ENCODE measurements at regions not wholly inside any gene's neighbourhood (a gene's known extent, or its start where the extent isn't known, plus 50 kb on each side); places are given as distances from the start of the nearest gene placed in this dataset.
"Not testable (repeated sequence)": the region's sequence is repeated elsewhere in the genome, so short reads cannot be mapped to it uniquely, and the experiment has no call there.

DNA sequence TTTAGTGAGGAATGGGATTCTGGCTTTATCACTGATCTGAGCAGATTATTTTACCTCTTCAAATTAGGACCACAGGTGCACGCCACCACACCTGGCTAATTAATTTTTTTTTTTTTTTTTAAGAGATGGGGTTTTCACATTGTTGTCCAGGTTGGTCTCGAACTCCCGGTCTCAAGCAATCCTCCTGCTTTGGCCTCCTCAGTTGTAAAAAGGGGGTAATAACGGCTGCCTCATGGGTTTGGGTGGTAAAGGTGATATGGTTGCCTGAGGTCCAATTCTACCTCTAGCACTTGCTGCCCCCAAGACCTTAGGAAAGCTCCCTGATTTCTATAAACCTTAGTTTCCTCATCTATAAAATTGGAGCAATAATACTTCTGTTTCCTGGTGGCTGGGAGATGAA, 130.7 kb upstream of the HS3ST2 start:
- no peak for DNase-seq

DNA sequence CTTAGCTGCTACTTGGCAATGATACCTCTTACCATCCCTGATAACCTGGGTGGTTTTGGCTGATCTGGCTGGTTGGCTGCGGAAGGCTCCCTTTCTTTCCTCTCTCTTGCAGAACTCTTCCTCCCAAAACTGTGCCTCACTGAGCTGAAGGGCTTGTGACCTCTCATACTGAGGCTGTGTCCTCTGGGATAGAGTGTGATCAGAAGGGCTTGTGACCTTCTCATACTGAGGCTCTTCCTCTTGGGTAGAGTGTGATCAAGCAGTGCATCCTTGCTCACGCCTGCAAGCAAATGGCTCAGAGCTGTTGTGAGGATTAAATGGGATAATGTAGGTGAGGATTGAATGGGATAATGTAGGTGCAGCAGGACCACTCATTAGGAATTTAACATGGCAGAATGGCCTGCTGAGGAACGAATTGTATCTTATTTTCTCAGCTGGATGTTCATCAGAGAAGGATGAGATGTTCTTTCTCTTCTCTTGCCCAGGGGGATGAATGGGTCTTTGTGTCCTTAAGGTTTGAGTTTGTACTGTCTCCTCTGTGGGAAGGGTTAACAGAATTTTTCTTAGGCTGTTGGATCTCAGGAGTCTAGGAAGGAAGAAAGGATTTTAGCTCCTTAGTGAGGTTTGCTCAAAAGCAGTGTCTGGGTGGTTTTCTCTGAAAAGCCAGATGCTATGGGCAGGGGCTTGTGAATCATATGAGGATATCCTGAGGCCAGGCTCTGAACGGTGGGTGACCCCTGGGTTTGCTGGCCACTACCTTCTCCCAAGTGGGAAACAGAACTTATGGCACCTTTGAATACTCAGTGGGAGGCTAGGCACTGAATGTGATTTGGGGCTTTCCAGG, 130.0 kb upstream of the HS3ST2 start:
- no peak for DNase-seq

DNA sequence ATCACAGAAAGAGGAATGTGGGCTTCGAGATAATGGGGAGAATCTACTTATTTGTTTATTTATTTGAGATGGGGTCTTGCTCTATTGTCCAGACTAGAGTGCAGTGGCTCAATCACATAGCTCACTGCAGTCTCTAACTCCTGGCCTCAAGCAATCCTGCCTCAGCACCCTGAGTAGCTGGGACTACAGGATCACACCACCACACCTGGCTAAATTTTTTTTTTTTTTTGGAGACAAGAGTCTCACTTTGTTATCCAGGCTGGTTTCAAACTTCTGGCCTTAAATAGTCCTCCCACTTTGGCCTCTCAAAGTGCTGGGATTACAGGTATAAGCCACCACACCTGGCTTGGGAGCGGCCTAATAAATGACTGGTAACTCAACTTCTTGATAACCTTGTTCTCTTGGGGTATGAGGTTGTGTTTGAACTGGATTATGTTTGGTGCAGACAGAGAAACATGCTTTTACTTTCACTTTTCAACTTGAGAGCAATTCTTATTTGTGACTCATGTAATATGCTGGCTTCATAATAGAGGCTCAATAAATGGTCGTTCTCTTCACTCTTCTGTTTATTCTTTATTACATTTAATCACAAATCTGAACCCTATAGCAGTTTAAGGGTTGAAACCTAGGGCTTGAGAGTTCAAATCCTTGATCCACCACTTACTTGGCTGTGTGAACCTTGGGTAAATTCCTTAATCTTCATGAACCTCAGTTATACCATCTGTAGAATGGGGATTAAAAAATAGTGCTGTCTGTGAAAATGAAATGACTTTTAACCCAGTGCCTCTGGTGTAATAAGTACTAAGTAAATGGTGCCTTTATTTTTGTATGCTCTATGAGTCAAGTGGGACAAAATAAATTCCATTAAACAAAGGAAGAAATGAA, 129.1 kb upstream of the HS3ST2 start:
- DNase-seq = peak; percentile 34

DNA sequence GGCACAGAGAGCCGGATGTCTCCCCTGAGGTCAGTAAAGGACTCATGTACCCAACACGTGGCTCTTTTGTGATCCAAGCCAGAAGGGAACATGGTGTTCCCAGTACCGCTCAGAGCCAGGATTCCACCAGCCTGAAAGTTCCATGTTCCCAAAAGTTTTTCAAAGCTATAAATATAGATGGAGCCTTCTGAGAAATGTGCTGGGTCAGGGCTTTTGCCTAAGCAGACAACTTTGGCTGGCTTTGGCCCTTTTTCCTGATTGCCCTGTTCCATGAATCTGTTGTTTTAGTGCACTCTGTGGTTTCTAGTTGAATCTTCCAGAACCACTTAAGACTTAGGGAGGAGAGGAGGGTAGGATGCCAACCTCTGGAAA, 128.5 kb upstream of the HS3ST2 start:
- no peak for DNase-seq

DNA sequence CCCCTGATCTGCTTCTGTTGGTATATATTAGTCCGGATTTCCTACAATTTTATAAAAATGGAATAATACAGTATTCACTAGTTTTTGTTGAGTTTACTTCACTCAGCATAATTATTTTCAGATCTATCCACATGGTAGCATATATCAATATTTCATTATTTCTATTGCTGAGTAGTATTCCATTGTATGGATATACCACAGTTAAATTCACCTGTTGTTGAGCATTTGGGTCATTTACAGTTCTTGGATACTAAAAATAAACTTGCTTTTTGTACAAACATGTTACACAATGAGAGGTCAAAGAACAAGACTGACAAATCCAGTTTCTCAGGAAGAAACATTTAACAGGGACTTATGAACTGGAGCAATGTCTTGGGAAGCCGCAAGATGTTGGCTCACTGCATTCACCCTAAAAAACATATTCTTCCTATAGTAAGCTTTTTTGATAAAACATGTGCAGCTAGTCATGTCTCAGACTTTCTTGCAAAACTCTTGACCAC, 126.9 kb upstream of the HS3ST2 start:
- DNase-seq = no peak

DNA sequence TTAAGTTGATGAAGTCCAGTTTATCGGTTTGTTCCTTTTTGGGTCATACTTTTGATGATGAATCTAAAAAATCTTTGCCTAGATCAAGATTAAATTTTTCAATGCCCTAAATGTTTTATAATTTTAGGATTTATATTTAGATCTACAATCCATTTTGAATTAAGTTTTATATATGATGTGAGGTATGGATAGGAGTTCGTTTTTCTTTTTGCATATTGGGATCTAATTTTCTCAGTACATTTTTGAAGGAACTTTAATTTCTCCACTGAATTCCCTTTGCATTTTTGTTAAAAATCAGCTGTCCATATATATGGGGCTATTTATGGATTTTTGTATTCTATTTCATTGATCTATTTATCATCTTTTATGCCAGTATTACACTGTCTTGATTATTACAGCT, 125.5 kb upstream of the HS3ST2 start:
- DNase-seq = no peak

DNA sequence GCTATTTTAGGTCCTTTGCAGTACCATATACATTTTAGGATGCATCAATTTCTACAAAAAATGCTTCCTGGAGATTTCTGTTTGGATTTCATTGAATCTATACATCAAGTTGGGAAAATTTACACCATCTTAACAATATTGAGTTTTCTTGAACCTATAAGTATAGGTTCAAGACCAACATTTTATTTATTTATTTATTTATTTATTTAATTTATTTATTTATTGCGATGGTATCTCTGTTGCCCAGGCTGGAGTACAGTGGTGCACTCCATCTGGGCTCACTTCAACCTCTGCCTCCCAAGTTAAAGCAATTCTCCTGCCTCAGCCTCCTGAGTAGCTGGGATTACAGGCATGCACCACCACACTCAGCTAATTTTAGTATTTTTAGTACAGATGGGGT, 125.0 kb upstream of the HS3ST2 start:
- no peak for DNase-seq

DNA sequence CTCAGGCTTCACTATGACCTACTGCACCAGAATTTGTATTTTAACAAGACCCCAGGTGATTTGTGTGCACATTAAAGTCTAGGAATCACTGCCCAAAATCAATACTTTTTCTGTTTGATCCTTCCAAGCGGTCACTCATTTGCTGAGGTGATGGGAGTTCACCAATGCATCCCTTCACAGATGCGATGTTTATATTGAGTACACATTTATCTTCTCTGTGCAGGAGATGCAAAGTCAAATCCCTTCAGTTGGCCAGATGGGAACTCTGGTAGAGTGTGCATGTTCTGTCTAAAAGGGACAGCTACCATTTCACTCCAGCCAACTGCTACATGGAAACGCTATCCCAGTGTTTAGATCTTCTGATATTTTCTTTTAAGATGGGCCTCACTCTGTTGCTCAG, 122.6 kb upstream of the HS3ST2 start:
- no peak for DNase-seq

DNA sequence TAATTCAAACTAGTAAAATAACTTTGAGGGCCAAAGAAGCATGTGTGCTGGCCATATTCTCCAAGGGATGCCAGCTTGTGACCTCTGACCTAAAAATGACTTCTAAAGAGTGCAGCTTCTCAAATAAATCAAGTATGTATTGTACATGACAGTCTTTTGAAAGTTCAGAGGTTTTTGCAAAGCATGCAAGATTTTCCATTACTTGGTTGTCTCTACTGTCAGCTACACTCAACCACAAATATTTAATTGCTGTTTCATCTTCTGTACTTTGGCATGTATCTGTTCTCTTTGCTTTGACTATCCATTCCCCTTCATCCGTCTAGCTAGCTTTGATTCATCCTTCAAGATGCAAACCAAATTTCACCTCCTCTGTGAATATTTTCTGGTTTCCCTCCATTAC, 121.9 kb upstream of the HS3ST2 start:
- DNase-seq = no peak

DNA sequence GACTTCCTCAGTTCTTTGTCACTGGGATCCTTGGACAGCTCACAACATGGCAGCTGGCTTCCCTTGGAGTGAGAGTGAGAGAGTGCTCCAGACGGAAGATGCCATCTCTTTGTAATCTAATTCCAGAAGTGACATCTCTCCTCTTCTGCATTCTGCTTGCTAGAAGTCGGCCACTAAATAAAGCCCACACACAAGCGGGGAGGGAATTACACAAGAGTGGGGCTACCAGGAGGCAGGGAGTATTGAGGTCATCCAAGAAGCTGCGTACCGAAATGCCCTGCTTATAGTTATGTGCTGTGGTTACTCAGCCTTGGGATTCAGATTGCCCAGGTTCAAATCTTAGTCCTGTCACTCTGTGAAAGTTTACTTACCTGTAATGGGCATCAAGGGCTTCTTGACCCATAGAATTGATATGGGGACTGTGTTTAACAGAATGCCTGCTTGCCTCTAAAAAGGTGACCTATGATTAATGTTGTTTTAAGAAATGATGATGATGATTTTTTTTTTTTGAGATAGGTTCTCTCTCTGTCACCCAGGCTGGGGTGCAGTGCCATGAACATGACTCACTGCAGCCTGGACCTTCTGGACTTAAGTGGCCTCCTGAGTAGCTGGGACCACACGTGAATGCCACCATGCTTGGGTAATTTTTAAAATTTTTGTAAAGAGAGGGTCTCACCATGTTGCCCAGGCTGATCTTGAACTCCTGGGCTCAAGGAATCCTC, 120.9 kb upstream of the HS3ST2 start:
- no peak for DNase-seq

DNA sequence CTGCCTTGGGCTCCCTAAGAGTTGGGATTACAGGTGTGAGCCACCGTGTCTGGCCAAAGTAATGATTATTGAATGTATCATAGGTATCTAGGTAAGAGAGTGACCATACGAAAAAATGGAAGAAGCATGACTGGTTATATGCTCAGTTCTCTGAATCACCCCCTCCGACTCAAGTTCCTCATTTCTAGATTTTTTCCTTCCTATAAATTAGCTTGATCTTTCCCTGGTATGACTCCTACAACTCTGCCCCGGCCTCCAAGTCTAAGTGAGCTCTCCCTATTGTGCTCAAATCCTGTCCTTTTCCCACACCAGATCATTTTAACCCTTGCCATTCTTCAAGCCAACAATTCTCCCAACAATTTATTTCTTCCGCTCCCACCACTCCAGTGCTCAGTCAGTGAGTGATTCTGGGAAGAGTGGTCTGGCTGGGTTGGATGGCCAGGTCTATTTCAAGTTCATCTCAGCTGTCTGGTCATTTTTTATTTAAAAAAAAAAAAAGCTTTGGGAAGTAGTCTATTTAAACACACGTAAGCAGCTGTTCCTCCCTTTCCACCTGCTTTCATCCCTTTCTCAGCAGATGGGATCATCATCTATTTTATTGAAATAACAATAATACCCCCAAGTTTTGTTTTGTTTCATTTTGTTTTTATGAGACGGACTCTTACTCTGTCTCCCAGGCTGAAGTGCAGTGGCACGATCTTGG, 120.2 kb upstream of the HS3ST2 start:
- no peak for DNase-seq

DNA sequence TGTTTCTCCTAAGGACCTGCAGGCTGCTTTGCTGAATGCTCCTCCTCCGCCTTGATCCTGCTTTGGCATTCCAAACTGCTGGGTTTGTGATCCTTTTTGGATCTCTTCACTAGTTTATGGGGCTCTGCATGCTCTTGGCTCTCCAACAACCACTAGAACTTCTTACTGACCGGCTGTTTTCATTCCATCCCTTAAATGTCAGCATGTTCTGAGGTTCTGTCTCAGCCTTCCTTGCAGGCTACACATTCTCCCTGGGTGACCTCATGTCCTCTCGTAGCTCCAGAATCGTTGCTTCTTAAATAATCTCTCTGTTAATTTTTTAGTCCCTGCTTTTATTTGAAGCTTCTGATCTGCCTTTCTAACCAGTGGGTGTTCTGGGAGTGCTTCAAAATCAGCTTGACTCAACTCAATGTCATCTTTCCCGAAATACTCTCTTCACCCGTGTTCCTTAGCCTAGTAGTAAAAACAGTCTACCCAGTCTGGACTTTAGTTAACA, 119.0 kb upstream of the HS3ST2 start:
- DNase-seq = no peak

DNA sequence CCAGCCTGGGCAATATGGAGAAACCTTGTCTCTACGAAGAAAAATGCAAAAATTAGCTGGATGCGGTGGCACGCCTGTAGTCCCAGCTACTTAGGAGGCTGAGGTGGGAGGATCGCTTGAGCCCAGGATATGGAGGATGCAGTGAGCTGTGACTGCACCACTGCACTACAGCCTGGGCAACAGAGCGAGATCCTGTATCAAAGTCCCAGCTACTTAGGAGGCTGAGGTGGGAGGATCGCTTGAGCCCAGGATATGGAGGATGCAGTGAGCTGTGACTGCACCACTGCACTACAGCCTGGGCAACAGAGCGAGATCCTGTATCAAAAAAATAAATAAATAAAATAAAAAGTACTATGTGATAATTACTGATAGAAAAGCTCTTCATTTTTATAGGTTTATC, 118.2 kb upstream of the HS3ST2 start:
- DNase-seq = not testable (repeated sequence)

DNA sequence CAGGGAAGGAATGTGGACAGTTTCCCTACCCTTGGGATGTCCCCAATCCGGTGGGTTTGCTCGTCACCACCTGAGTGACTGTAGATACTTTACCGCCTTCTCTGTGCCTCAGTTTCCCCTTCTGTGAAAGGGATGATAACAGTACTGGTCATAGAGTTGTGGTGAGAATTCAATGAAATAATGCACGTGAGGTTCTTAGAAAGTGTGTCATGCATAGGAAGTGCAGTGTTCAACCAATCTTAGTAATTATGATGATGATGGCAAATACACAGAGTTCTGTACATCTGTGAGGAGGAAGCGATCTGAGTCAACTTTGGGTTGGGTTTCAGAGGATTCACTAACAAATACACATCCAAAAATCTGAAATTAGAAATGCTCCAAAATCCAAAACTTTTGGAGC, 114.6 kb upstream of the HS3ST2 start:
- no peak for DNase-seq

DNA sequence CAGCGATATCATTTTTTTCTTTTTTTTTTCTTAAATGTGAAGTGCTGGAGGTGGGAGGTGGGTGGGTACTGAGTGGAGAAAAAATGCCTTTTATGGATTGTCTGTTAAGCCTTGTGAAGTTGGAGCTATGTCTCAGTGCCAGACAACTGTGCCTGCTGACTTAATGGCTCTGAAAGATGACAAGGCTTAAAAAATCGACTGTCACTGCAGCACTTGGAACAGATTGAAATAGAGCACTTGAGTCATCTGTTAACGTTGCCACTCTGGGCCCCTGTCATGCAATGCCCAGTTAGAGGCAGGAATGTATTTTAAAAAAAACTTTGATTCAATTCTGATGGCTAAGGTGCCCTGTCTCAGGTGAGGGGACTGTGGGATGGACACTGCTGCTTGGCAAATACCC, 108.2 kb upstream of the HS3ST2 start:
- peak; percentile 66 for DNase-seq

DNA sequence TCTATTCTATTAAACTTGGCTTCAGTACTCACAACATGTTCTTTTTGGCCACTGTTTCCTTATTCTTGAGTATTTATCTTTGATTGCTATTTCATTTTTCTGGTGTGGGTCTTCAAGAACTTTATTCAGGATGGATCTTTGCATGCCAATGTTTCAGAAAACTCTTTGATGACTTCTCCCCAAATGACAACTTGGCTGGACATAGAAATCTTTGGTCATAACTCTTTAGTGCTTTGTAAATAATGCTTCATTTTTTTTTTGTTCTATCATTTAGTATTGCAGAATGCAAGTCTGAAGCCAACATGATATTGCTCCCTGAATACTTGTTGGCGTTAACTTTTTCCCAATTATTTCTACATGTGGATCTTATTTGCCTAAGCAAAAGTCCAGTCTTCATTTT, 103.6 kb upstream of the HS3ST2 start:
- no peak for DNase-seq

DNA sequence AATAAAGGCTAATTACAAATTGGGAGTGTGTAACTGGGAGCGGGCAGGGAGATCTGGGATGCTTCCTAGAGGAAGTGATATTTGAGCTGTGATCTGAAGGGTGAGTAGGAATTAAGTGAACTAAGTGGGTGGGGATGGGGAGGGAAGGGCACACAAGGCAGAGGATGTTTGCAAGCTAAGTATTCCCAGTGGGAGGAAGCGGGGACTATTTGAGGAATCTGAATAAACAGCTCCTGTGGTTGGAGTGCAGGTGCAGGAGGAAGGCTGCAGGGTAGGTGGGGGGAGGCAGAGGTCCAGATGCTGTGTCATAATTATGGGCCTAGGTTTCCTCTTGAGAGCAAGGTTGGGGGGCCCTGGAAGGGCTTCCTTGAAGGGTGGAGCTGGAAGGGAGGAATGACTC, 102.1 kb upstream of the HS3ST2 start:
- DNase-seq = no peak

DNA sequence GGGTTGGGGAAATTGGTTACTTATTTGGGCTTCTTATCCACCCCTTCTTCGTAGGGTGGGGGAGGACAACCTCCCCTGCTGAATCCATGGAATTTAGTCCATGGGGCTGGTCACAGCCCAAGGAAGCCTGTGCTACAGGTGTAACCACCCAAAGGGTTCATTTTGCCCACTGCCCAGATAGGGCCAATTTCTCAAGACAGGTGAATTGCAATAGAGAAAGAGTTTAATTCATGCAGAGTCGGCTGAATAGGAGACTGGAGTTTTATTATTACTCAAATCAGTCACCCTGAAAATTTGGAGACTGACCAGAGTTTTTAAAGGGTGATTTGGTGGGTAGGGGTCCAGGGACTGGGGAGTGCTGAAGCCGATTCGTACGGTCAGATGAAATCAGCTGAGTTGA, 101.5 kb upstream of the HS3ST2 start:
- no peak for DNase-seq

DNA sequence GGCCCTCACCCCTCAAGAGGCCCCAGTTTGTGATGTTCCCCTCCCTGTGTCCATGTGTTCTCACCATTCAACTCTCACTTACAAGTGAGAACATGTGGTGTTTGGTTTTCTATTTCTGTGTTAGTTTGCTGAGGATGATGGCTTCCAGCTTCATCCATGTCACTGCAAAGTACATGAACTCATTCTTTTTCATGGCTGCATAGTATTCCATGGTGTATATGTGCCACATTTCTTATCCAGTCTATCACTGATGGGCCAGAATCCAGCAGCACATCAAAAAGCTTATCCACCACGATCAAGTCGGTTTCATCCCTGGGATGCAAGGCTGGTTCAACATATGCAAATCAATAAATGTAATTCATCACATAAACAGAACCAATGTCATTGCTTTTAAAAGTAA, 95.4 kb upstream of the HS3ST2 start:
- DNase-seq = not testable (repeated sequence)

DNA sequence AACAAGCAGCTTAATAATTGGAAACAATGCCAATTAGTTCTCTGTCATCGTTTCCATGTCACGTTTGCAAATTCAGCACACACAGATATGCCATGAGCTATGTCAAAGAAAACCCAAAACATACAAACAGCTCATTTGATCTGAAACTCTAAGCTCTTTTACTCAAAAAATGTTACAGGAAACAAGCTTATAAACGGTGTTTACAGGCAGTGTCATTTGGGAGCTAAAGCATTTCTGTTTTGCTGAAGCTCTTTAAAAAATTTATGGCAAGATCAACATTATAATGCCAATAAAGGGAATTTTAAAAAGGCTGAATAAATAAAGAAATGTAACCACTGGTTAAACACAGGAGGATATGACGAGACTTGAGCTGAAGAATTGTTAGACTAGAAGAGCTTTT, 94.0 kb upstream of the HS3ST2 start:
- no peak for DNase-seq

DNA sequence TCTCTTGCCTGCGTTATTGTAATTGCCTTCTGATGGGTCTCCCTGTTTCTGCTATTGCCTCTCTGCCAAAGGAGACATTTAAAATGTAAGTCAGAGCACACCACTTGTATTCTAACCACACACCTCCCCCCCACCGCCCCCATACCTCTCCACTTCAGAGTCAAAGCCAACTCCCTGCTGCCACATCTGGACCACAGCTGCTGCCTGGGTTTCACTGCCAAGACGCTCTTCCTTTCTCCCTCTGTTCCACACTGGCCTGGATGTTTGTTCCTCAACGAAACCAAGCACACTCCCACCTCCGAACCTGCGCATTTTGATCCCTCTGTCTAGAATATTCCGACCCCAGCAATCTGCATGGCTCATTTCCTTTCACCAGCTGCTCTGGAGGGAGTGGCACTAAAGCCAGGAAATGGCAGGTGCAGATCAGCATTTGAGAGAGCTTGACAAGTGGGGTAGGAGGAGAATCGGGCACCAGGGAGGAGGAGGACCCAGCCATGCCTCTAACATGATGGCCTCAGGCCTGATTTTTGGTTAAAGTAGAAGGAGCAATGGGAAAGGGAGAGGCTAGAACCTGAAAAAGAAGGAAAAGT, 92.4 kb upstream of the HS3ST2 start:
- DNase-seq = peak; percentile 86
